ENCODE measurements at regions not wholly inside any gene's neighbourhood (a gene's known extent, or its start where the extent isn't known, plus 50 kb on each side); places are given as distances from the start of the nearest gene placed in this dataset.
"Not testable (repeated sequence)": the region's sequence is repeated elsewhere in the genome, so short reads cannot be mapped to it uniquely, and the experiment has no call there.

DNA sequence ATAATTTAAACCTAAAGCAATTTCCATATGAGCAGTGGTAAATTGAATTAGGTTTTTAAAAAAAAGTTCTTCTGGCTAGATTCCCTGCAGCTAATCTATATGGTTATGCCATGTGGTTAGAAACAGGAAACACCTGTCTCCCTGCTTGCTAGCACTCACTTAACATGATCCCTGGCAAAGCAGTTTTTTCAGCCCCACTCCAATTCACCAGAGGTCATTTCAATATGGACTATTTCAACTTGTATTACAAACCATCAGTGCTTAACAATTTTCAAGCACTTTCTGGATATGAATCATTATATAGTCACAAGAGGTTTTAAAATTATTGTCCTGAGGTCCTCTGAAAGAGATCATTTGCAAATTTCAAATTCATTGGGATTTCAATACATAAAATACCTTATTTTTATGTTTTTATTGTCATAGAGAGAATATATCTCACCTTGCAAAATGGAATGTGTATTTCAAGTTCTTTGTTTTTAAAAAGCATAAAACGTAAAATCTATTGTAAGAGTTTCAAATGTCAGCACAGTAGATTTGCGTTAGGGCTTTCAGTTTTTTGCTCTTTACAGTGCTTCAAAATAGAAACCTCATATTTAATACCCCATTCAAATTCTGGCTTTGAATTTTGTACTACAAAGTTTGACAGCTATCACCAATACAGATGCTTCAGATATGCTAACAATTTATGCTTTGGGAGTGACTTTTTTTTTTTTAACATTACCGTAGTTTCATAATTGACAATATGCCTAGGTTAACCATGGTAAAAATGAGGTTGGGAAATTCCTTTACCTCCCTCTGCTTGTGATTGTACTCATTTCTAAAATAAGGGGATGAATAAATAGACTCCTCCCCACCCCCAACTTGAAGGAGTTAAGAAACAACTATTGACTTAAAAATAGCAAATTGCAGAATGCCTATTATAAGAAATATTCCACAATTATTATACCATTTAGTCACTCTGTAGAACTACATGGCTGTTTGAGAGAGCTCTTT is 117.5 kb upstream of the HGF start:
- no peak for TF ChIP-seq ZNF274 (IDR thresholded peaks at IDR 0.05; ENCODE audit: low read depth, low read length)
- H3K4me3 ChIP-seq (ENCODE audit: low read length), result no peak overlapping the region

DNA sequence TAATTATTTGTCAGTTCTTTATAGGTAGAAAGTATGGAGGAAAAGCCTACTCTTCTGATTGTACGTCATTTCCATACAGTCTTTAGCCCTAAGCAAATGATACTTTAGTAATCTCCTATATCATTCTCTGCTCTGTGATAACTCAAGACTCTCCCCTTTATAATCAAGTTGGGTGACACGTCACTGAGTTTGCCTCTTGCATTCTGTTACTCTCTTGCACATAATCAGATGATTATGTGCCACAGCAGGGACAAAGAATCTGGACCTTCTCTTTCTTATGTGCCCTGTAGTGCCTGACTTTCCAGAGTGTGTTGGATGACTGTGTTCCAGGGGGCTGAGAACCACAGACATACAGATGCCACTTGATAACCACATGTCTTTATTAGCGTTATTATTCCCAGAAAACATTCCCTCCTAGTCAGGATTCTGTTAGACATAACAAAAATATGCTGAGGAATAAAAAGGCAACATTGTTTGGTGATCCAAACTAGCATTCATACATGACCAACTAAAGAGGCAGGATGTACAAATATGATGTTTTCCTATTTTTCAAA is 116.4 kb upstream of the HGF start:
- no peak for TF ChIP-seq ZNF274 (IDR thresholded peaks at IDR 0.05; ENCODE audit: low read depth, low read length)
- H3K4me3 ChIP-seq (ENCODE audit: low read length), result no peak overlapping the region

DNA sequence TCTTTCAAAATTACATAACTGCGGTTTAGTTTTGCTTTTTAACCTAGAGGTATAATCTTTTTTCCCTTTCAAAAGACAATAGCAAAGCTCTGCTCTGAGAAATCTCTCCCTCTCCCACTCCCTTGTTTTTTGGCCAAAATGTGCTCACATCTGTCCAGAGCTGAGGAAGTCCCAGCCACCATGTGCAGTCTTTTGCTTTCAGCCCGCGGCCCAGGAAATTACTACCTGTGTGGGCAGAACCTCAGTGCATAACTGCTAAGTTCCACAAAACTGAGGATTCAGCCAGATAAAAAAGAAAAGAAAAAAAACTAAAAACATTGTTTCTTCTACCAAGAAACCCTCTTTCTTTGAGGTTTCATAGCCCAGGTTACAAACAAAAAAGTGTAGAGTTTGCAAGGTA is 115.0 kb upstream of the HGF start:
- no peak overlapping the region for H3K4me3 ChIP-seq (ENCODE audit: low read length)
- TF ChIP-seq ZNF274 (IDR thresholded peaks at IDR 0.05; ENCODE audit: low read depth, low read length), result no peak

DNA sequence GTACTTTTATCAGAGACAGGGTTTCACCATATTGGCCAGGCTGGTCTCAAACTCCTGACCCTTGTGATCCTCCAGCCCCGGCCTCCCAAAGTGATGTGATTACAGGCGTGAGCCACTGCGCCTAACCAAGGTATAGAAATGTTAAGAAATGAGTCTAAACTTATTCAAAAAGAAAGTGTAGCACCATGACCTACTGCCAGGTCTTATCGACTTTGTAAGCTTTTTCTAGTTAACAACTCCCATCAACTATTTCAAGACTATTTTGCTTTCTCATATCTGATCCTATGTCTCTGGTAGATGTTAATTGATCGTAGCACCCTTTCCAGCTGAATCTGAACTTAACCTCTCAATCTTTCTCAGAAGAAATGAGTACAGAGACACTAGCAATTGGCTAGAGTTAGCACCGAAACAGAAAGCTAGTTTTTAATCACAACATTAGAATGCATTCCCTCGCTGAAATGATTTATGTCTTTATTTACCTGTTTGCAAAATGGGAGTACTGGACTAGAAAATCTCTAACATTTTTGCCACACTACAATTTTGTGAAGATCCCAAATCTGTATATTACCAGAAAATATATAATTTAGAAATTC is 114.0 kb upstream of the HGF start:
- H3K4me3 ChIP-seq (ENCODE audit: low read length), result no peak overlapping the region
- TF ChIP-seq ZNF274 (IDR thresholded peaks at IDR 0.05; ENCODE audit: low read depth, low read length), result no peak

DNA sequence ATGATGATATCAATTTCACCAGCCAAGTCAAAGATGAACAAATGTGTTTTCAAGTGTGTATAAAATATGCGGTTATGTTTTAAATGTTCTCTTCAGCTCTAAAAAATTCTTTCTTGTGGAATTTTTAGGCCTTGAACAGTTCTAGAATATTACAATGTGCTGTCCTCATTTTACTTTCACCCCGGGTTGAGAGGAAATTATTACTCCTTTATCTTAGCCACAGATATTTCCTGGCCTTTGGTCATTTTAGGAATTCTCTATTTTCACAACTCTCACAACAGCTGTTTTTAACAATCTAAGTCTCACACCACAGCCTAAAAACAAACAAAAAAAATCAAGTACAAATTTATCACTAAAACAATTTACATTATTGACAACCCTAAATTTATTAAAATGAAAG is 112.2 kb upstream of the HGF start:
- H3K4me3 ChIP-seq (ENCODE audit: low read length), result no peak overlapping the region

DNA sequence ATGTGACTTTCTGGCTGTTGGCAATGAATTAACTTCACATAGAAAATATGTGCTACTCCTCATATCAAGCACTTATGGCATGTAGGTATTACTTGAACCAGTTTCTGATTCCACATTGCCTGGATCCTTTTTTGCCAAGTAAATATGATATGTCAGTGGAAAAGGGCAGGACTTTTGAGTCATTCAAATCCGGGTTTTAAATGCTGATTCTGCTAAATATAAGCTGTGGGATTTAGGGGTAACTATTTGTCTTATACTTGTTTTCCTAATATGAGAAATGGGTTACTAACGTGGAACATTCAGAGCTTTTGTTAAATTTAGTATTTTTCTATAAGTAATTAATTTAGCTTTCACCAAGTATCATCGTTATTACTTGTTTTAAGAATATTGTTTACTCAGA is 108.0 kb upstream of the HGF start:
- TF ChIP-seq ZNF274 (IDR thresholded peaks at IDR 0.05; ENCODE audit: low read depth, low read length), result no peak
- no peak overlapping the region for H3K4me3 ChIP-seq (ENCODE audit: low read length)

More for the DNA sequence above, 112.2 kb upstream of the HGF start:
- no peak for TF ChIP-seq ZNF274 (IDR thresholded peaks at IDR 0.05; ENCODE audit: low read depth, low read length)

DNA sequence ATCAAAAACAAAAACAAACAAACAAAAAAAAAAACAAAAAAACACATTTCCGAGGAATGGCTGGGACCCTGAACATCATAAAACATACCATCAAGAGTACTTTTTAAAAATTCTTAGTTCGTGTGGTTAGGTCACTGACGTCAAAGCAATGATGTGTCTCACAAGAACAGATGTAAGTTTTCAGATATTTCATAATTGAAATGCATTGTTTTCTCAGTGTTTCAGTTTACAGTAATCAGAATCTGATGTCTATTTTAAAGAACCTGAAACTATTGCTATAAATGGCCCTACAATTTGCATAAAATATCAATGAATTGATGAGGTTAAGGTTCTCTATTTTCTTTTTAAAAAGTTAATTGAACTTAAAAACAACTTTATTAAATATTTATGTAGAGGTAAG is 103.7 kb upstream of the HGF start:
- TF ChIP-seq ZNF274 (IDR thresholded peaks at IDR 0.05; ENCODE audit: low read depth, low read length), result no peak
- H3K4me3 ChIP-seq (ENCODE audit: low read length), result no peak overlapping the region

DNA sequence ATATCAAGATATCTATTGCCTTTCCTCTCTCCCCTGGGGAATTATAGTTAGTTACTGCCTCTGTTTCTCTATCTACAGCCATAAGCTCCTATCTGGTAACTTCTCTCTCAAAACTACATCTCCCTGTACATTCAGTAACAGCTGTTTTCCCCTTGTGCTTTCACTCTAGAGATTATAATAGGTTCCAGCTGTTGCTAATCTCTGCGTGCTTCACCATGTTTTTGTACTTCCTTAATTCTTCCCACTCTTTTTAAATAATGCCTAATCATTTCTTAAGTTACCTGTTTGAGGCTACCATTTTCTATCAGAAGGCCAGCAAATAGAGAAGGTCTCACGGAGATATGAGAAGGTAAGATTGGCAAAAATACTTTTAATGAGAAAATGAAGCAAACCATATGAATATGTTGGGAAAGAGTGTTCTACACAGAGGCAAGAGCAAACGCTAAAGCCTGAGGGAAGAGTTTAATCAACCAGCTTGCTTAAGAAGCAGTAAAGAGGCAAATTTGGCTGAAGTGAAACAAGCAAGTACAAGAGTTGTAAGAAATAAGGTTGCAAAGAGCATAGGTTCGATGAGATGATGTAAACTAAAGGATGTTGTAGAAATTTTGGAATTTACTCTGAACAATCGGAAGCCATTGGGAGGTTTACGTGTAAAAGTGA is 101.9 kb upstream of the HGF start:
- H3K4me3 ChIP-seq (ENCODE audit: low read length), result no peak overlapping the region
- no peak for TF ChIP-seq ZNF274 (IDR thresholded peaks at IDR 0.05; ENCODE audit: low read depth, low read length)

DNA sequence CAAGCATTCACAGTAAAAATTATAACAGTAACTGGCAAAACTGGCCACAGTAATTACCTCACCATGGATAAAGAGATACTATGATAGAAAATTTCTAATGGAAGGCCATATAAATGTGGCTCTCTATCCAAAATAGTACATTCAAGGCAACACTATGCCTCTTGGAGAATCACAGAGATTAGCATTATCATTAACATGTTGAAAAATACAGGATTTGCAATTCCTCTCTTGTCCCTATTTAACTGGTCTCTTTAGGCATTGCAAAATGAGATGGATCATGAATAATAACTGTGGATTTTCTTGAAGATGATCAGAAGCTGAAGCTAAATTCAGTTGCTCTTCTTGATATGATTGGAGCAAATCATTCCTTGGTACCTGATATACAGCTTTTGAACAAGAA is 100.8 kb upstream of the HGF start:
- TF ChIP-seq ZNF274 (IDR thresholded peaks at IDR 0.05; ENCODE audit: low read depth, low read length), result no peak
- no peak overlapping the region for H3K4me3 ChIP-seq (ENCODE audit: low read length)

DNA sequence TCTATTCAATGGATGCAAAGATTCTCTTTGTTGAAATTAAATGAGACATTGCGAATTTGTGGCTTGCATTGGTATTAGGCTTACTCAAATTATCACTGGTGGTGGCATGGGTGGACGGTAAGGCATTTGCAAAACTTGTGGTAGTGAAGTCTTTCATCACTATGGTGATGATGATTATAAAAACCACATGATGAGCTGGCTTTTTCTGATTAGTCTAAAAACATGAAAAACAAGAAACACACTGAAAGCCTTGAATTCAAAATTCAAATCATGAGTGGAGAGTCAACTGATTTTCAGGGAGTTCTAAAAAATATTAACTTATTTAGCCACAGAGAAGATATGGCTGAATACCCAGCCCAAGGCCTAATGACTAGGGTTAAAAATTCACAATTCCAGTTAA is 99.8 kb upstream of the HGF start:
- TF ChIP-seq ZNF274 (IDR thresholded peaks at IDR 0.05; ENCODE audit: low read depth, low read length), result no peak
- no peak overlapping the region for H3K4me3 ChIP-seq (ENCODE audit: low read length)

DNA sequence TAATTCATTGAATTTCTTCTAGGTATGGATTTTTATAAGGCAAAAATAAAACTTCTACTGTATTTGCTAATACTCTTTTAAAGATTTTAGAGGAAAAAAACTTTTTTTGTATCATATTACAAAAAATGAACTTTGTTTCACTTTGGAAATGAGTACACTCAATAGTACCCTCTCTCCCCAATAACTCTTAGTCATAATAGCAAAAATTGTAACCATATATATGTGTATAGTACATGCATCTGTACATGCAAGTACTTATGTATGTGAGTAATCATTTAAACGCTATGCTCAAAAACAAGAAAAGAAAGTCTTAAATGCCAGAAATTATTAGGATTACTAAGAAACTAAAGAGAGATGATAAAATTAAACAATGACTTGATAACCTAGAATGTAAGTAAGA is 95.9 kb upstream of the HGF start:
- no peak overlapping the region for H3K4me3 ChIP-seq (ENCODE audit: low read length)
- TF ChIP-seq ZNF274 (IDR thresholded peaks at IDR 0.05; ENCODE audit: low read depth, low read length), result no peak

DNA sequence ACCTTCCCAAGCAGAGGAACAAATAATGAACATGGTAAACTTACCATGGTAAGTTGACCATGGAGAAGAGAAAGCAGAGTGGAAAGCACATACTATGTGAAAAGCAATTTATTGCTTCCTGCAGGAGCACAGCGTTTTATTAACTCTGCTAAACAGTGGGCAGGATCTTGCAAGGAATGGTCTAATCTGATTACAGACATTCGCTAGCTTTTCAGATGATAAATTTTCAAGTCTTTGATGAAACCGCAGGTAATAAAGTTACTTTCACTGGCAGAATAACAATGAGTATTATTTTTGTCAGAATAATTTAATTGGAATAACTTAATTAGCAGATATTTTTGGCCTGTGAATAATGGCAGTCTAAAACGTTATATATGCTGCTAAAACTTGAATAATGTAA is 89.6 kb upstream of the HGF start:
- TF ChIP-seq ZNF274 (IDR thresholded peaks at IDR 0.05; ENCODE audit: low read depth, low read length), result no peak

DNA sequence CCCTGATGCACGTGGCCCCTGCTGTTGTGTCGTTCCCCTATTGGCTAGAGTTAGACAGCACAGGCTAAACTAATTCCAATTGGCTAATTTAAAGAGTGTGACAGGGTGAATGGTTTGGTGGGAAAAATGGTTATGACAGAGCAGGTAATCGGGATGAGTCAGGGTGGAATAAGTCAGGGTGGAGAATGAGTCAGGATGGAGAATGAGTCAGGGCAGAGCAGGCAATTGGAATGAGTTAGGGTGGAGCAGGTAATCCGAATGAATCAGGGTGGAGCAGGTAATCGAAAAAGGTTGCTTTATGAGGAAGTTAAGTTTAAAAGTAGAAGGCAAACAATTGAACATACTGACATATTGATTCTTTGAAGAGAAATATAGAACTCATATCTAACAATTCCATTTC is 89.0 kb upstream of the HGF start:
- not testable (repeated sequence) for H3K4me3 ChIP-seq (ENCODE audit: low read length)

More for the DNA sequence above, 89.6 kb upstream of the HGF start:
- no peak overlapping the region for H3K4me3 ChIP-seq (ENCODE audit: low read length)

DNA sequence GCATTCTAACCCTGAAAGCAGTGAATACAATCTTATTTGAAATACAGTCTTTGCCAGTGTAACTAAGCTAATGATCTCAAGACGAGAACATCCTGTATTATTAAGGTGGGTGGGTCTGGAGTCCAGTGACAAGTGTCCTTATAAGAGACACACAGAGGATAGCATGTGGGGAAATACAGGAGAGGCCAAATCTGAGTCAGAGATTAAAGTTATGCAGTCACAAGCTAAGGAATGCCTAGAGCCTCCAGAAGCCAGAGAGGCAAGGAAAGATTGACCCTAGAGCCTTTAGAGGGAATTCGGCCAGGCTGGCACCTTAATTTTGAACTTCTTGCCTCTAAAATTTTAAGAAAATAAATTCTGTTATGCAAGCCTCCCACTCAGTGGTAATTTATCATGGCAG is 87.5 kb upstream of the HGF start:
- H3K4me3 ChIP-seq (ENCODE audit: low read length), result no peak overlapping the region
- no peak for TF ChIP-seq ZNF274 (IDR thresholded peaks at IDR 0.05; ENCODE audit: low read depth, low read length)

DNA sequence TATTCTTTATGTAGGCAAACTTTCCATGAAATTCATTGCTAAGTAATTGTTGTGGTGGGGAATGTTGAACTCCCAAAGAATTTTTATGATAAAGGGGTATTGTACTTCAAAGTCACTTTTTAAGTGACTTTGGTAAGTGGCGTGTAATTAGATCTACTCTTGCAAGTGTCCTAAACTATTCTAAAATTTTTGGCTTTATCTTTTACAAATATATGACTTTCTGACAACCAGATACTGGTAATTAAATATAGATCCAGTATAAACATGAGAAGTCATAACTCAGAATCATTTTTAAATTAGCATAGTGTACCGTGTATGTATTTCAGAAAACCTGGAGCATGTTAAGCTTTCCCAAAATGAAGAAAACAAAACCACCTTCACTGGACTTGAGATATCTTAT is 84.7 kb upstream of the HGF start:
- no peak for TF ChIP-seq ZNF274 (IDR thresholded peaks at IDR 0.05; ENCODE audit: low read depth, low read length)
- no peak overlapping the region for H3K4me3 ChIP-seq (ENCODE audit: low read length)
